COLO668 (cell line): ENCODE measurements at regions not wholly inside any gene's neighbourhood (a gene's known extent, or its start where the extent isn't known, plus 50 kb on each side); places are given as distances from the start of the nearest gene placed in this dataset.

ENCODE experiments used
- DNase-seq: peaks from one replicate; lab custom pipeline; 2025; ENCODE audit not compliant: unreplicated experiment; lab: John Stamatoyannopoulos, UW

DNA sequence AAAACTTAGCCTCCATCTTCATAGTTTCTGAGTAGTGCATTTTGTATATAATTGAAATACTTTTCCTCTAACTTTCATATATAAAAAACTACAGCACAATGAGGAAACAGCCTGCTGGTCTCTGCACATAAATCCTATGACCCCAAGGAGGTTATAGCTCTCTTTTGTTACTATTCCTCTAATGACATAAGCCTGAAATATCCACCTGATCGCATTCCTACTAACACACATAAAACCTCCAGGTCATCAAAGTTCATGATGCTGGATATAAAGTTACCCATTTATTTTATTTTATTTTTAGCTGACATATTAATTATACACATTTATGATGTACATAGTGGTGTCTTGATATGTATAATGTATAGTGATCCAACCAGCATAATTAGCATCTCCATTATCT lies 1042.0 kb upstream of the B3GALT2 start:
- no peak for DNase-seq

DNA sequence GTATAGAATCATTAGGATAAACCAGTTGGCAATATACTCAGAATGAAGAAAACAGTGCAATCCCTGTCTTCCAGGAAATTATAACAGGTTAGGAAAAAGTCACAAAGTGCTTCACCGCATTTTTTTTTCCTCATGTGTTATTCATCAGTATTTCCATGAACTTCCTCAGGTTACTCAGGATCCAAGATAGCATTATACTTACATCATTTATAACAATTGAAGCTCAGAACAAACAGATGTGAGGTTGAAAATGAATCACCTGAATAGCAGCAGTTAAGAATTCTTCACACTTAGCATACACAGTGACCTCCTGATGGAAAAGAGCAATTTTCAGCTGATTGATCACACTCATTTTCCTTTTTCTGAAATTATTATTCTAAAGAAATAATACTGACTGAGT lies 1040.7 kb upstream of the B3GALT2 start:
- DNase-seq: no peak

DNA sequence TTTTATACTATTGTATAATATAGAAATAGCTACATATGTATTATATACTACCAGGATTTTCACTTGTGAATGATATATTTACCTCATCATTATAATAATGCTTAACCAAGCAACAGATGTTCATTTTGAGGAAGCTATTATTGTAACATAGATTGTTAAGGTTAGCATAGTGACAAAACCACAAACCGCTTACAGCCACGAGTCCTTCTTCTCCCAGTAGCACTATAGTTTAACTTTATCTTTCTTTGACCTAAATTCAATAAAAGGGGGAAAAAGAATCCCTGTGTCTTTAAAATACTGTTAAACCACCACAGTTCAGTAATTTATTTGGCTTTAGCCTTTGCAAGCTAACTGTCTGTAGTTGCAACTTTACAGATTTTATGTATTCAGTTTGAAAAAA lies 1039.4 kb upstream of the B3GALT2 start:
- DNase-seq: no peak

GRCh38 chr1:194223596-194223995 lies 1037.2 kb upstream of the B3GALT2 start:
- no peak for DNase-seq

DNA sequence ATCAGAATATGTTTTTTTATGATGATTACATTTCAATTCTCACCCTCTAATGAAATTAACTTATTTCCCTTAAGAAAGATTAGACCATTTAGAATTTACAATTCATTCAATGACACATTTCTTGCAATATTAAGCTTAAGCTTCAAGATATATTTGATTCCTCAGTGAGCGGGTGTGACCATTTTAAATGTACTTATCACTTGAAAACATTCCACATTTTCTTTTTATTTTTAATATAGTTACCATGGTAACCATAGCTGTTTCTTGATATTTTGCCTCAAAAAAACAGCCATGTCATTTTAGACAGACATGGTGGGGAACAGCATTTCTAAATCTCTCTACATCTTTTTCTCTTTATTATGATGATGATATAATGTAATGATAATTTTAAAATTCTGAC lies 1029.0 kb upstream of the B3GALT2 start:
- no peak for DNase-seq

DNA sequence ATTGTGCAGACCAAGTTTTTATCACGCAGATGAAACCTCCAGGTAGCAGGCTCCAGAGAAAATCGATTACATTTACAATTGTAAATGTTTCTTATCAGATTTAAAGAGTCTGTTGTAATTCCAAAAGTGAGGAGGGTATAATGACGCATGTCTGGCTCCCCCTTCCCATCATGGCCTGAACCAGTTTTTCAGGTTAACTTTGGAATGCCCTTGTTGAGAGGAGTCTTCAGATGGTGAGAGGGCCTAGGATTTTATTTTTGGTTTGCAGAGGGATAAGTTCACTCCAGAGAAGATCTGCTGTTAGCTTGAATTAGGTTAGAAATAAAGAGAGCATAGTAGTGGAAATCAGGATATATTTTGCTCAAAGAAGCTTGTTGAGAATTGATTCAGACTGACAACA lies 1028.3 kb upstream of the B3GALT2 start:
- DNase-seq: no peak

DNA sequence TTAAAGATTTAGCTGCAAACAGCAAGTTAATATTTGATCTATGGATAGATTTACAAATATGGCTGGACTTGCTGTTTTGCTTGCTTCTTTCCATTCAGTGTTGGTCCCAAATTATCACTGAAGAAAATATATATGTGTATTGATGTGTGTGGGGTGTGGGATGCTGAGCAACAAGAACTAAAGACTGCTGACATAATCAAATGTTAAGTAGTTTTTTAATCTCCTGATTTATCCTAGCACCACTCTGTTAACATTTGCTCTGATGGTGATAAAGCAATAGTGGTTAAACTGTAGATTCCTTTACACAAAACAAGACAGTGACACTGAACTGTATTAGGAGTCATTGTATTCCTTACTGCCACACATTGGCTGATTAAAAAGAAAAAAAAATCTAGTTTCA lies 1023.5 kb upstream of the B3GALT2 start:
- no peak for DNase-seq

DNA sequence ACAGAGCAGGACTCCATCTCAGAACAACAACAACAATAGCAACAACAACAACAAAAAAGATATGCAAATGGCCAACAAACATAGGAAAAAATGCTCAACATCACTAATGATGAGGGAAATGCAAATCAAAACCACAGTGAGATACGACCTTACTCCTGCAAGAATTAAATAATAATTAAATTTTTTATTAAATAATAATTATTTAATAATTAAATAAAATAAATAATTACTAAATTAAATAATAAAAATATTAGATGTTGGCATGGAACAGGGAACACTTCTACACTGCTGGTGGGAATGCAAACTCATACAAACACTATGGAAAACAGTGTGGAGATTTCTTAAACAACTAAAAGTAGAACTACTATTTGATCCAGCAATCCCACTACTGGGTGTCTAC lies 1022.3 kb upstream of the B3GALT2 start:
- DNase-seq: no peak

DNA sequence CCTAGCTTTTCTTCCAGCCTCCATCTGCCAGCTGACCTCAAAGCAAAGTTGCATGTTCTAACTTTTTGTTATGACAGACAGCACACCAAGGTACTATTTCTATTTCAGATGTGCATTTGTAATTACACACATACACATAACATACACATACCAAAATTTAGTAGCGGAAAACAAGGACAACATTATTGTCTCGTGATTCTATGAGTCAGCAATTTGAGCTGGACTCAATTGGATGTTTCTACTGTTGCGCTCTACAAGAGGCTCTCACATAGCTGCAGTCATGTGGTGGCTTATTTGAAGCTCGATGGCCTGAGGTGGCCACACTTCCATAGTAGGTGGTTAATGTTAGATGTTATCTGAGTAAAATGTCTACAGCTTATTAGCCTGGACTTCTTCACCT lies 1010.1 kb upstream of the B3GALT2 start:
- no peak for DNase-seq

DNA sequence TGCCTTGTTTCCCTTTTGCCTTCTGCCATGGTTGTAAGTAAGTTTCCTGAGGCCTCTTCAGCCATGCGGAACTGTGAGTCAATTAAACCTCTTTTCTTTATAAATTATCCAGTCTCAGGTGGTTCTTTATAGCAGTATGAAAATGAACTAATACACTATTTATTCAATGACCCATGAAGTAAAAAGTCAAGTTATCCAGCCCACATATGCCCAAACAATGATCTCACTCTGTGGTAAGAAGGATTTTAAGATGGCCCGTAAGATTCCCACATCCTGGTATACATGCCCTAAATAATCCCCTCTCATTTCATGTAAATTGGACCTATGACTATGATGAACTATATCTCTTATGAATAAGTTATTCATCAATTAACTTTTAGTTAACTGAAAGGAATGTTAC lies 1008.3 kb upstream of the B3GALT2 start:
- DNase-seq: no peak

DNA sequence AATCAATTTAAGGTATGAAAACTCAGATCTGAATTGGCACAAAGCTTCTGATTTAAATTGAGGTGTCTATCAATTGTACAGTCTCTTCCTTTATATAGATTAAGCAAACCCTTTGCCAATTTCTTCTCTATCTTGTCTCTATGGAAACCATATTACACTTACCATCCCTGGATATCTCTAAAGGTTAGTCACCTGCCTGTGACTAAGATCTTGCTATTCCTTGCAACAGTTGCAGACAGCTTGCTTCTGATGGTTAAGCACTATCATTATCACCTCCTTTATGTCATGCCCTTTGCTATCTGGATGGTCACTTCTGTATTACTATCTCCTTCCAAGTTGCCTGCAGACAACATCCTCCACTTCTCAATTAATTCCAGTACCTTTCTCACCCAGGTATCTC lies 998.6 kb upstream of the B3GALT2 start:
- no peak for DNase-seq

- DNase-seq: no peak
Observed at GRCh38 chr1:194184425-194184824, 998.0 kb upstream of the B3GALT2 start.

DNA sequence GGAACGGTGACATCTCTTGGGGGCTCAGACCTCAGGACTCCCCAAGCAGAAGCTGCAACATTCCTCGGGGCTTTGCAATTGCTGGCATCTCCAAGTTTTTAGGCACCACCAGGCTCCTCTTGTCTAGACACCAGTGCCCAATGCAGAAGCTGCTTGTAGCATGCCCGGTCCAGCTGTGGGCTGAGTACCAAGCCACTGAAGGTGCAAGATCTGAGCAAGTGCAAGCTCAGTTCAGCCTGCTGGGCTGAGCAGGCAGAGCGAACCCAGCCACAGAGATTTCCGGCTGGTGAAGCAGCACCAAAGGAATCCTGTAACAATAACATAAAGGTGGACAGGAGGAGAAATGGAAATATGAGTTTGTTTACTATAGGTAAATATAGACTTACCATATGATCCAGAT lies 995.4 kb upstream of the B3GALT2 start:
- DNase-seq: no peak

DNA sequence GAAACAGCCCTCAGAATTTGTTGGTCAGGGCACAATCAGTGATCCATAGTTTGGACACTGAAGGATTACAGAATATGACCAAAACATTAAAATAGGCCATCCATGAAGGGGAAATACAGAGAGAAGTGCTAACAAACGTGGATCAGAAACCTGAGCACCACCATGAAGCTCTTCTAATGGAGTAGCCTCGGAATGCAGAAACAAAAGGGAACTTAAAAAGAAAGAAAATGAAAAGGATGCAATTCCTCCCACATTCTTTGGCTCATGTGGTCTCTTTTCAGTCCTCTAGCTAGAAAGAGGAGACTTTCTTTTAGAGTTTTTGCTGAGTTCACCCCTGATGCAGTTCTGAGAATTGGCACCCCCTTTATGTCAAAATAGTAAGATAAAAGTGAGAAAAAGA lies 989.8 kb upstream of the B3GALT2 start:
- DNase-seq: no peak

DNA sequence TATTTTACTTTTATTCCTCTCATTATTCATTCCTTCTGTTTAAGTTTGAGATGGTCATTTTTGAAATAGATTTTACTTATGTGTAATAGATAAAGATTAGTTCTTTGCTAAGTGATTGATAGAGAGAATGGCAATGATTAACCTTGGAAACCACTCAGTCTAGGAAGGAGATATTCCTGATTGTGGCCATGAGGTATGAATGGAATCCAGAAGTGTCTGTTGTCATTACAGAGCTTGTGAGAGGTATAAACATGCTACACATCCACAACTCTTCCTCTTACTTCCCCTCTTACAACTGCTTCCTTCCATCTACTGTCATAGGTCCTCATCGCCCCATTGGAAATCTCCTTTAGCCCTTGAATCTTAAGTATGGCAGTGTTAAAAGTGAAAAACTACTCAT lies 988.8 kb upstream of the B3GALT2 start:
- no peak for DNase-seq

GRCh38 chr1:194174528-194174927 lies 988.1 kb upstream of the B3GALT2 start:
- no peak for DNase-seq

DNA sequence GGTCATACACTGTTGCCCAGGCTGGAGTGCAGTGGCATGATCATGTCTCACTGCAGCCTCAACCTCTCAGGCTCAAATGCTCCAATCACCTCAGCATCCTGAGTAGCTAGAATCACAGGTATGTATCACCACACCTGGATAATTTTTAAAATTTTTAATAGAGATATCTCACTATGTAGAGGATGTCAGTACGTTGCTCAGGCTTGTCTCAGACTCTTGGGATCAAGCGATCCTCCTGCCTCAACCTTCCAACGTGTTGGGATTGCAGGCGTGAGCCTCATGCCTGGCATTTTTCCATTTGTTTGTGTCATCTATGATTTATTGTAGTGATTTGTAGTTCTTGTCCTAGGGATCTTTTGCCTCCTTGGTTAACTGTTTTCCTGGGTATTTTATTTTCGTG lies 985.2 kb upstream of the B3GALT2 start:
- DNase-seq: no peak

GRCh38 chr1:194167956-194168640 lies 981.7 kb upstream of the B3GALT2 start:
- DNase-seq: no peak

DNA sequence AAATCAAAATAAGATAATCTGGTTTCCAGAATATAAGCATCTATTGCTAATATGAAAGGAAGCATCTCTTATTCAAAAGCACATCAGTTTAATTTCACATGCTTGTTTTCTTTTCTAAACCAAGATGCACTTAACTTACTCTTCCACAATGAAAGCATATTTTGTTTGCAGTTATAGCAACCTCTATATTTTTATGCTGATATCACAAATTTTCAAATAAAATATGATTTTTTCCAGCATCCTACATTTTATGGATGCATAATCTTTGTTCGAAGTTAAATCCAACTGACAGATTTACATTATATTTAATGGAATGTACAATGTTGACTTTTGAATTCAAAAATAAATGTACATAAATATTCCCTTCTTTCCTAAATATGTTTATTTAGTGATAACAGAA lies 978.3 kb upstream of the B3GALT2 start:
- DNase-seq: no peak

- no peak for DNase-seq
Observed at GRCh38 chr1:194161591-194161990, 975.2 kb upstream of the B3GALT2 start.

DNA sequence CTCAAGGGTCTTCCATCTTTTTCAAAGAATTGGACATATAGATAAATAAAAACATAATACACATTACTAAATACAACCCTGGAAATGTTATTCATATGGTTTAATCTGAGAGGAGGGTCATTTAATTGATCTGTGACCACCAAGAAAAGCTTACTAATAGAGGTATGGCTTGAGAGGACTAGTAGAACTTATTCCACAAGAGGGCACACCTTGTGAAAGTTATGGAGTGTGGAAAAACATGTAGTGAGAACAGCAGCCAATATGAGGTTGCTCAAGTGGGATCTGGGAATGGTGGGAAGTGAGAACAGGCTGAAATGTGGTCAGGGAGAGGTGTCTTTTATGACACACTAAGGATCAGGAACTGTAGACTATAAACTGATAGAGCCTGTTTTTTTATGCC lies 973.5 kb upstream of the B3GALT2 start:
- no peak for DNase-seq

DNA sequence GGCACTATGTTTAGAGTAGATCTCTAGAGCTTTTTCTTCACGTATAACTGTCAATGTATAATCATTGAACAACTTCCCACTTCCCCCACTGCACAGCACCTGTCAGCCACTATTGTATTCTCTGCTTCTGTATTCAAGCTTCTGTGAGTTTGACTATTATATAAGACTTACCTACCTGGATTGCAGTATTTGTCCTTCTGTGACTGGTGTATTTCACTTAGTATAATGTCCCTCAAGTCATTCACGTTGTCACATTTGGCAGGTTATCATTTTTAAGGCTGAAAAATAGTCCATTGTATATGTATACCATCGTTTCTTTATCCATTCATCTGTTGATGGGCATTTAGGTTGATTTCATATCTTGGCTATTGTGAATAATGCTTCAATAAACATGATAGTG lies 969.5 kb upstream of the B3GALT2 start:
- DNase-seq: no peak

DNA sequence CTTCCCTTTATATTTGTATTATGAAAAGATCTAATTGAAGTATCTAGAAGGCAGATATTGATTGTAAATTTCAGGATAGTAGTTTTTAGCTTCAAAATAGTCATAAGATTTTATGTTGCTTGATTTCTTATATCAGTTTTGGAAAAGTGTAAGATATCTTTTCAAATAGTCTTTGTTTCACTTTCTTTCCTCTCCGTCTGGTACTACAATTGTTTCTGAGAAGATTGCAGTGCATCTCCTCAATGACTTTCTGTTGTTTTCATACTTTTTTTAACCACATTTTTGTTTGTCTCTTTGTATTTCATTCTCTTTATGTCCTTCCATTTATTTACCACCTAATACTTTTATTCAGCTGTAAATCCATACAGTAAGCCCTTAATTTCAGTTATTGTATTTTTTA lies 964.6 kb upstream of the B3GALT2 start:
- DNase-seq: no peak

GRCh38 chr1:194150242-194150641 lies 963.8 kb upstream of the B3GALT2 start:
- DNase-seq: no peak
